GM19240 (cell line): ENCODE measurements at regions not wholly inside any gene's neighbourhood (a gene's known extent, or its start where the extent isn't known, plus 50 kb on each side); places are given as distances from the start of the nearest gene placed in this dataset.
"Not testable (repeated sequence)": the region's sequence is repeated elsewhere in the genome, so short reads cannot be mapped to it uniquely, and the experiment has no call there.

Experiments
- DNase-seq: peaks from one replicate; pipeline ENCODE4 v3.0.0; 2011; ENCODE audit warnings: low spot score; ENCODE audit not compliant: insufficient read length

GRCh38 chr14:23829736-23830471 is 123.7 kb upstream of the DHRS4 start:
- no peak for DNase-seq

- DNase-seq: no peak
Observed at GRCh38 chr14:23831596-23831995, 122.0 kb upstream of the DHRS4 start.

GRCh38 chr14:23861666-23862065 is 91.9 kb upstream of the DHRS4 start:
- no peak for DNase-seq

GRCh38 chr14:23862513-23862912 is 91.1 kb upstream of the DHRS4 start:
- no peak for DNase-seq

GRCh38 chr14:23863836-23864235 is 89.7 kb upstream of the DHRS4 start:
- no peak for DNase-seq

GRCh38 chr14:23864259-23864658 is 89.3 kb upstream of the DHRS4 start:
- DNase-seq: no peak

- DNase-seq: no peak
Observed at GRCh38 chr14:23864861-23865260, 88.7 kb upstream of the DHRS4 start.

- DNase-seq: no peak
Observed at GRCh38 chr14:23865502-23865901, 88.1 kb upstream of the DHRS4 start.

- no peak for DNase-seq
Observed at GRCh38 chr14:23866269-23866668, 87.3 kb upstream of the DHRS4 start.

- no peak for DNase-seq
Observed at GRCh38 chr14:23869078-23869719, 84.4 kb upstream of the DHRS4 start.

- DNase-seq: no peak
Observed at GRCh38 chr14:23876160-23876750, 77.3 kb upstream of the DHRS4 start.

- peak; percentile 10 for DNase-seq
Observed at GRCh38 chr14:23877111-23877510, 76.5 kb upstream of the DHRS4 start.

GRCh38 chr14:23877538-23878180 is 75.9 kb upstream of the DHRS4 start:
- DNase-seq: no peak

GRCh38 chr14:23881282-23881681 is 72.3 kb upstream of the DHRS4 start:
- no peak for DNase-seq

- DNase-seq: no peak
Observed at GRCh38 chr14:23883684-23884540, 69.7 kb upstream of the DHRS4 start.

GRCh38 chr14:23884541-23884904 is 69.0 kb upstream of the DHRS4 start:
- no peak for DNase-seq

GRCh38 chr14:23887536-23887935 is 66.0 kb upstream of the DHRS4 start:
- DNase-seq: no peak

GRCh38 chr14:23891717-23892116 is 61.9 kb upstream of the DHRS4 start:
- DNase-seq: not testable (repeated sequence)

GRCh38 chr14:23892289-23892688 is 61.3 kb upstream of the DHRS4 start:
- DNase-seq: not testable (repeated sequence)

GRCh38 chr14:23894362-23895052 is 59.1 kb upstream of the DHRS4 start:
- no peak for DNase-seq

GRCh38 chr14:23895053-23895419 is 58.5 kb upstream of the DHRS4 start:
- DNase-seq: no peak
